ENCODE measurements at regions not wholly inside any gene's neighbourhood (a gene's known extent, or its start where the extent isn't known, plus 50 kb on each side); places are given as distances from the start of the nearest gene placed in this dataset.

GRCh38 chr6:139666284-139666683 lies 291.8 kb upstream of the CITED2 start:
- DNase-seq (ENCODE audit: low read depth) = no peak

DNA sequence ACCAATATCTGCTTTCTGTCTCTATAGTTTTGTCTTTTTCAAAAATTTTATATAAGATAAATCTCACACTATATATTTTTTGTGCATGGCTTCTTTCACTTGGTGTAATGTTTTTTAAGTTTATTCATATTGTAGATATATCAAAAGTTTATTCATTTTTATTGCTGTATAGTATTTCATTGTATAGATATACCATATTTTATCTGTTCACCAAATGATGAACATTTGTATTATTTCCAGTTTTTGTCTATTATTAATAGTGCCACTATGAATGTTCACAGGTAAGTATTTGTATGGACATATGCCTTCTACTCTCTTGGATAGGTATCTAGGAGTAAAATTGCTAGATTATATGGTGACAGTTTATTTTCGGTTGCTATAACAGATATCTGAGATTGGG lies 289.5 kb upstream of the CITED2 start:
- no peak for DNase-seq (ENCODE audit: low read depth)

GRCh38 chr6:139659711-139660110 lies 285.3 kb upstream of the CITED2 start:
- no peak for DNase-seq (ENCODE audit: low read depth)

- DNase-seq (ENCODE audit: low read depth) = no peak
Measured at GRCh38 chr6:139659196-139659595, 284.7 kb upstream of the CITED2 start.

GRCh38 chr6:139657119-139657518 lies 282.7 kb upstream of the CITED2 start:
- DNase-seq (ENCODE audit: low read depth) = no peak

DNA sequence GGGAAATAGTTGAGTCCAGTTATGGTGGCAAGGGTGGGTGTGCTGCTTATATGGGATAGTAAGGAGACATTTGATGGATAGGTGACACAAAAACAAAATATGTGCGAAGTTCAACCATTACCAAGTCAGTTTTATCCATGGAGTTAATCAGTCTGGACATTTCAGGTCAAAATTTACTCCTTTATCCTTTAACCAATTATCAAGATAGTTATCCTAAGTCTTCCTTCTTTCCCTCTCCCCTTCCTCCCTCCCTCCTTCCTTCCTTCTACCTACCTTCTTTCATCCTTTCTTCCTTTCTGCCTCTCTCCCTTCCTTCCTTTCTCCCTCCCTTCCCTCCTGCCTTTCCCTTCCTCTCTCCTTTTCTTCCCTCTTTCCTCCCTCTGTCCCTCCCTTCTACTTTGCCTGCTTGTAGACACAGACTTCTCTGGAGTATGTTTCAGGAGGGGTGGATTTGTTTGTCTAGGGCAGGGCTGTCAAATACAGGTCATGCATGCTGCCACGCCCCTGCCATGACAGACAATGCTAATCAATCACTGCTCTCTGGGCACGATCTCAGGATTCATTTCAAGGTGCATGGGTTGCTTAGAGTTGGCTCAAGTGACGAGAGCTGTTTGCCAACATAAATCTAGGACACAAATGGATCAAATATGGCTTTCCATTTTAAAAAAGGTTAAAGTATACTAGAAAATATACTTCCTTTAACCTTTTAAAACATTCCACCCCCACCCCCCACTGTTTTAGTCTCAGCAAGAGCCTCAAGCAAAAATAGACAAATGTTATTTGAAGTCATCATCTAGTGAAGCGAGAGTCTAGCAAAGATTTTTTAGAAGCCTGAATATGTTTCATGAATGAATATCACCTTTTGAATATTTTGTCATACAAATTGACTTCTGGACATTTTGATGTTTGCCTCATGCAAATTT lies 281.6 kb upstream of the CITED2 start:
- no peak for DNase-seq (ENCODE audit: low read depth)

DNA sequence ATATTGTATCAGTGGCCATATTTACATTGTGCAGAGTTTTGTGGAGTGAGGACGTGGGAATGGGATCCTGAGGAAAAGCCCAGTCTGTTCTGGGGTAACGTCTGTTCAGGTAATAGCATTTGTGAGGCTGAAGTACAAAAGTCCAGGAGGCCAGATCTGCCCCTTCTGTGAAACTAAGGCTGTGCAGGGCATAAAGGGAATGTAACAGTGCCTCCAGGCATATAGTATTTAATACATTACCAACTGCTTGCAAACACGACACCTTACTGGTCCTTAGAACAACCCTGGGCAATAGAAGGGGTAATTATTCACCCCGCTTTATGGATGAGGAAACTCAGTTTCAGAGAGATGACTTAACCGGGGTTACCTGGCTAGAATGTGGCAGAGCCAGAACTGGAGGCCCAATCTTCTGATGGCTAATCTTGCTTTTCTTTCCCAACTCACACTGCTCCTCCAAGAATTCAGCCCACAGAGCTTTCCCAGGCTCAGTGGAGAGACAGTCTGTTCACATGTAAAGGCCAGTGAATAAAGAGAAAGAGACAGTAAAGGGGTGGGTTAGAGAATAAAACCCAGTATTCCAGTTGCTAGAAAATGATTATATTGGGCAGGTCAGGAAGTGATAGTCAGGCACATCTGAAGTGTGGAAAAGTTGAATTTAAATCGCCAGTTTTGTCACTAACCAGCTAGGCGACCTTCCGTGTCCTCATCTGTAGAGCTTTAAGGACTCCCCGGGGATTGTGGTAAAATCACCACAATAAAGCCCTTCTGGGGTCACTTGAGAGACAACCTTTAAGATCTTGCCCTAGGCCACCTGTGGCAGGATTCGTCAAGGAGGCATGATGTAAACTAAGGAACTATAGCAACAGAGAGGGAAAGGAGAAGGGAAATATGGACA lies 280.7 kb upstream of the CITED2 start:
- no peak for DNase-seq (ENCODE audit: low read depth)

- DNase-seq (ENCODE audit: low read depth) = no peak
Measured at GRCh38 chr6:139654309-139654708, 279.9 kb upstream of the CITED2 start.

DNA sequence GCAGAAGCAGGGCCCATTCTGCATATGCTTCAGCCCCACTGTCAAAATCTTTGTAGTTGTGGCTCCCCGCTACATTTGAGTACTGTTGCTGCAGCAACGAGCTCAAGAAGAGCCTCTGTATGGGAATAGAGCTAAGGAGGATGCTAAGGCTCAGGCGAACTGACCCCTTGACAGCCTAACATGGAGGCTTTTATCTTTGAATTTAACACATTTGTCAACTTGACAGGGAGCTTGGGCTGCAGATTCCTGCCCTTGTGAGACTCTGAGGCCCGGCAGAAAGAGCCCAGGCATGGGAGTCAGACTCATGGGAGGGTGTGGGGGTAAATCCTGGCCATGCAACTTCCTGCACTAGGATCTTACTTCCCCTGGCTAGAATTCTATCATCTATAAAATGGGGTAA lies 278.7 kb upstream of the CITED2 start:
- no peak for DNase-seq (ENCODE audit: low read depth)

- DNase-seq (ENCODE audit: low read depth) = no peak
Measured at GRCh38 chr6:139650941-139651340, 276.5 kb upstream of the CITED2 start.

DNA sequence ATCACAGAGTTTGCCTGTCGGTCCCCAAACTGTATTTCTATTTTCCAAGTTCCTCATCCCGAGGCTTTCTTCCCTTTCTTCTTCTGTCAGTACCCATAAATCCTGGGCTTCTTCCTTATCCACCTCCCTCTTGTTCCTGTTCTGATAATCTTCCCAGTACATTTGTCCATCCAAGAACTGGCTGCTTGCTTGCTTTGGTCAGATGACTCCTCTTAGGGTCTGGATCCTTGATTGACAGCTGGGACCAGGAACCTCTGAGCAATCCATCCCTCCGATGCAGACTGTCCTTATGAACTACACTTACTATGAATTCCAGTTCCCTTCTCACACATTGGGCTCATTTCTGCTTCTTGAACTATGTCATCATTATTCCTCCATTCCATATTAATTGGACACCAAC lies 275.3 kb upstream of the CITED2 start:
- DNase-seq (ENCODE audit: low read depth) = no peak

DNA sequence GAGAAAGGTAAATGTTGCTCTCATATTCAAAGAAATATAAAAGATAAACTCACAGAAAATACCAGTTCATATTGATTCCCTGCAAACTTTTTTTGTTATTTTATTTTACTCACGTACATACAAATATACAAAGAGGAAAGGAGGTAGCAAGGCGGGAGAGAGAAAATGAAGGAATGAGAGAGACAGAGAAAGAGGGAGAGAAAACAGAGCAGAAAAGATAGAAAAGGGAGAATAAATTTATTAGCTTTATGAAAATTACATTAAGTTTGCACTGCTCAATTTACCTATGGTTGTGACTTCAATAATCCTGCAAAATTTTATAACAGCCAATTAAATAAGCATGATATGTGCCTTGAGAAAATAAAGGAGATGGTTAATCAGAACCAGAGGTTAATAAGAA lies 274.7 kb upstream of the CITED2 start:
- no peak for DNase-seq (ENCODE audit: low read depth)

DNA sequence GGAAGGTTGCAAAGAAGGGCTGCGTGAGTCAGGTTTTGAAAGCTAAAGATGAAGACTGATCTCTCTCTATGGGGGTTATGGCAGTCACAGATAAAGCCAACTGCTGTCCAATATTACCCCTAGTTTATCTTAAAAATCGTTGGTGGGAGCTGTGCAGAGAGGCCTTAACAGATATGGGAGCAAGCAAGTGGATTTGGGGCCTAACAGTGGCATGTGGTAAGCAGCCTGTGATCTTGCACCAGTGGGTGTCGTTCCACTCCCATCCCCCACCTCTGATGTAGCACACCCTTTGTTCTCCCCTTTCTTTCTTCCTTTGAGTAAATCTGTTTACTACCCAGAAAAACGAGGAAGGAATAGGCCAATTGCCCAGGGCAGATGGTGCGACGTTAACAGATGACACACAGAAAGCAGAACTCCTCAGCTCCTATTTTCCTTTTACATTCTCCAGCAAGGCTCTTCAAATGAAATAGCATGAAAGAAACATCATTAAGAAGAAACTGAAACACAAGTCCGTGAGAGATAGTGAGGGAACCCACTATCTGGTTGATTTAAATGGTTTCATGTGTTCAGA lies 274.1 kb upstream of the CITED2 start:
- DNase-seq (ENCODE audit: low read depth) = no peak

- no peak for DNase-seq (ENCODE audit: low read depth)
Measured at GRCh38 chr6:139647841-139648240, 273.4 kb upstream of the CITED2 start.

DNA sequence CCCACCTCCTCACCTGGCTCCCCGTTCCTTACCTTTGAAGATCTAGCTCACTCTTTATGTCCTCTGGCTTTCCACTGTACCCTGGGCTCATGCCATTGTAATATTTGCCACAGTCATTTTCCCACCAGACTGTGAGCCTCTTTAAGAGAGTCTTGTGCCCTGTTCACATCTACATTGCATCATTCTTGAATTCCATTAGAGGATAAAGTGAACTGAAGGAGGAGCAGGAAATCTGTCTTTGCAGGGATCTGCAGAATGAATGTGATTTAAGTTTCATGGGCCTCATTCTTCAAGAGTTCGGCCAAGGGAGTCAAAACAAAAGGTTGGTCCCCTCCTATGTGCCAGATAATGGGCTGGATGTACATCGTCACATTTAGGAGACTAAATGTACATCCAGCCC lies 272.6 kb upstream of the CITED2 start:
- DNase-seq (ENCODE audit: low read depth) = no peak

DNA sequence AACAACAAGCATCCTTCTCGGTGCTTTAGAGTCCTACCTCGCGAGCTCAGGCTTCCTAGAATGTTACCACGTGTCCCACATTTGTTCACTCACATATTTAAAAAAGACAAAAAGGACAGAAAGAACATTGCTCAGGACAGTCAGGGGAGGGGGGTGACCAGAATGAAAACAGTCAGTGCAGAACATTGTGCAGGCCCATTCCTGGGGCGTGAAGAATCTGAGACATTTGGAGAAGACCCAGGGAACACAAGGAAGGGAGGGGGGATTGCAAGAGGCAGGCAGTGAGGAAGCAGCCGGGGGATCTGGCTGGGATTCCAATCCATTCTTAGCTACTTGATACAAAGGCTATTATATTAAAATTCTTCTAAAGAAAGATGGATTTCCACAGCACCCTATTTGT lies 270.4 kb upstream of the CITED2 start:
- DNase-seq (ENCODE audit: low read depth) = no peak

DNA sequence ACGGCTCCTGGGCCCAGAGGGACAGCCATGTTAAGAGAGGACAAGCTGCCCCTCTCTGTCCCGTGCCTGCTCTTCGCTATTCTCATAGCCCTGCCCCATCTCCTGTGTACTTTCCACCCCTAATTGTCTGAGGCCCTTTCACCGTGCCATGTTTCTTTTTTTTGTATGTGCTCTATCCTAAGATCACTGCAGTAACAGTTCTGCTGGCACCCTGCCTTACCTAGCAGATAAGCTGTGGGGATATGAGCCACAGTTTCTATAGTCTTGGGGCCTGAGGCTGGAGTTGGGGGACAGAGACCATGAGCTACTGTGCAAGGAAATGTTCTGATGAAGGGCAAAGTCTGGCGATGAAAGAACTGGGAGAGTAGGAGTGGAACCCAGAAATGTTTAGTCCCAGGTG lies 269.5 kb upstream of the CITED2 start:
- DNase-seq (ENCODE audit: low read depth) = no peak

- no peak for DNase-seq (ENCODE audit: low read depth)
Measured at GRCh38 chr6:139642346-139642745, 267.9 kb upstream of the CITED2 start.

GRCh38 chr6:139641376-139641775 lies 266.9 kb upstream of the CITED2 start:
- no peak for DNase-seq (ENCODE audit: low read depth)

- no peak for DNase-seq (ENCODE audit: low read depth)
Measured at GRCh38 chr6:139640921-139641320, 266.5 kb upstream of the CITED2 start.

GRCh38 chr6:139640448-139640847 lies 266.0 kb upstream of the CITED2 start:
- no peak for DNase-seq (ENCODE audit: low read depth)

DNA sequence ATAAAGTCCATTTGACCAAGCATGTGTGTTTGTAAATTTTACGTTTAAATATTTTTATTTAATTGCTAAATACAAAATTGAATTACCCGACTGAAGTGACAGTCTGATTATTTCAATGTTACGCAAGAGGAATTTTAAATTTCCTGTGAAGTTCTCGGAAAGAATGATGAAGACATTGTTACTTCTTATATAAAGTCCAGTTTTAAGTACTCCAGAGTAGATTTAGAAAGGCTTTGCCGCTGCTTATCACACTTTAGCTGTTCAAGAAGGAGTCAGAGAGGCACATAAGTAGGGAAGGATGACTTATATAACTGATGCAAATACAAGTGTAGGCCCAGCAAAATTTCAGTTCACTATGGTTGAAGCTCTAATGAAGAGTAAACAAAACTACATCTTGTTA lies 265.1 kb upstream of the CITED2 start:
- DNase-seq (ENCODE audit: low read depth) = no peak
